ENCODE measurements at regions not wholly inside any gene's neighbourhood (a gene's known extent, or its start where the extent isn't known, plus 50 kb on each side); places are given as distances from the start of the nearest gene placed in this dataset.
"Not testable (repeated sequence)": the region's sequence is repeated elsewhere in the genome, so short reads cannot be mapped to it uniquely, and the experiment has no call there.

- Histone ChIP-seq H3K4me3 (no peak overlapping the region), H3K4me1 (peaks cover 0 to 15% (median 0%) of the 10 kb centered on the region in 4 donors), H3K36me3 (no peaks in the 10 kb centered on the region), H3K27me3 (no peaks in the 10 kb centered on the region), H3K27ac (no peak overlapping the region), H3K9me3 (no peaks in the 10 kb centered on the region)
- WGBS, 2 donors (ENCODE audit: low coverage in 1 of 2) = 80 to 90% methylated on average over 1 to 6 of the region's 6 CpGs
- in situ Hi-C loops (cut with MboI; ENCODE audit: low pct_ligation_motif_present in 1 of 4, low pct_unique_long_range_greater_than_20kb in 1 of 4, low sequenced_read_pairs in 3 of 4) (no loop called here), intact Hi-C loops (cut with DNase I; ENCODE audit: low total_unique reads) (no loop called here)
- TF ChIP-seq CTCF (IDR thresholded peaks at IDR 0.05) (no peak), POLR2AphosphoS5 (IDR thresholded peaks at IDR 0.05) (no peak)
- no peak for DNase-seq
Measured at GRCh38 chr2:111670776-111671175, 213.2 kb downstream of the ANAPC1 start.

- 80% methylated on average over 7 to 15 of the region's 15 CpGs for WGBS, 2 donors (ENCODE audit: low coverage in 1 of 2)
- Histone ChIP-seq H3K27me3 (no peaks in the 10 kb centered on the region), H3K4me3 (no peak overlapping the region), H3K9me3 (no peaks in the 10 kb centered on the region), H3K36me3 (no peaks in the 10 kb centered on the region), H3K4me1 (peaks cover 0 to 18% (median 0%) of the 10 kb centered on the region in 4 donors), H3K27ac (no peak overlapping the region)
- in situ Hi-C loops (cut with MboI; ENCODE audit: low pct_ligation_motif_present in 1 of 4, low pct_unique_long_range_greater_than_20kb in 1 of 4, low sequenced_read_pairs in 3 of 4) = no loop called here
- DNase-seq = peak; percentile 48
- intact Hi-C loops (cut with DNase I; ENCODE audit: low total_unique reads) = no loop called here
- TF ChIP-seq EP300 (IDR thresholded peaks at IDR 0.05; ENCODE audit: low read depth) = no peak
- TF ChIP-seq CTCF (IDR thresholded peaks at IDR 0.05) = no peak
- TF ChIP-seq POLR2A (IDR thresholded peaks at IDR 0.05) = no peak
- no peak for TF ChIP-seq POLR2AphosphoS5 (IDR thresholded peaks at IDR 0.05)
Measured at GRCh38 chr2:111671426-111672150, 212.4 kb downstream of the ANAPC1 start.

GRCh38 chr2:111672641-111673040 is 211.4 kb downstream of the ANAPC1 start:
- H3K9me3 ChIP-seq; in situ Hi-C loops (cut with MboI; ENCODE audit: low pct_ligation_motif_present in 1 of 4, low pct_unique_long_range_greater_than_20kb in 1 of 4, low sequenced_read_pairs in 3 of 4); DNase-seq; H3K4me3 ChIP-seq; H3K36me3 ChIP-seq; H3K27me3 ChIP-seq; H3K27ac ChIP-seq; intact Hi-C loops (cut with DNase I; ENCODE audit: low total_unique reads): not testable (repeated sequence)
- 94% methylated on average over 21 of the region's 27 CpGs; no CpG with 5 or more reads in 1 of the 2 donors for WGBS, 2 donors (ENCODE audit: low coverage in 1 of 2)
- H3K4me1 ChIP-seq = peaks cover 0 to 18% (median 0%) of the 10 kb centered on the region in 4 donors

- intact Hi-C loops (cut with DNase I; ENCODE audit: low total_unique reads) (no loop called here), in situ Hi-C loops (cut with MboI; ENCODE audit: low pct_ligation_motif_present in 1 of 4, low pct_unique_long_range_greater_than_20kb in 1 of 4, low sequenced_read_pairs in 3 of 4) (no loop called here)
- WGBS, 2 donors (ENCODE audit: low coverage in 1 of 2) = 42 to 68% methylated on average over 1 to 4 of the region's 4 CpGs
- Histone ChIP-seq H3K36me3 (no peaks in the 10 kb centered on the region), H3K4me1 (peaks cover 0 to 18% (median 0%) of the 10 kb centered on the region in 4 donors), H3K4me3 (no peak overlapping the region), H3K27ac (no peak overlapping the region), H3K27me3 (no peaks in the 10 kb centered on the region), H3K9me3 (no peaks in the 10 kb centered on the region)
- TF ChIP-seq EP300 (IDR thresholded peaks at IDR 0.05; ENCODE audit: low read depth) (no peak), POLR2AphosphoS5 (IDR thresholded peaks at IDR 0.05) (no peak), CTCF (IDR thresholded peaks at IDR 0.05) (no peak), POLR2A (IDR thresholded peaks at IDR 0.05) (no peak)
- DNase-seq = no peak
Measured at GRCh38 chr2:111673526-111673925, 210.5 kb downstream of the ANAPC1 start.
